GM23338 (cell line): ENCODE measurements at regions not wholly inside any gene's neighbourhood (a gene's known extent, or its start where the extent isn't known, plus 50 kb on each side); places are given as distances from the start of the nearest gene placed in this dataset.

Experiments
- CREB1 ChIP-seq: fragments of 250-450 bp; sonication (Bioruptor Pico); IDR thresholded peaks from 2 replicates; pipeline ENCODE4 v1.5.0; 2020; ENCODE audit warnings: low read depth, mild to moderate bottlenecking, moderate library complexity
- EZH2 ChIP-seq: fragments of 200-600 bp; sonication (generic); IDR thresholded peaks from one replicate; pipeline ENCODE4 v1.8.0; 2017; ENCODE audit warnings: antibody characterized with exemption, mild to moderate bottlenecking, low read depth; ENCODE audit not compliant: unreplicated experiment
- POLR2AphosphoS5 ChIP-seq: IDR thresholded peaks from 2 replicates; pipeline ENCODE4 v1.6.1; 2016; ENCODE audit warnings: antibody characterized with exemption, low read depth
- ZNF331 ChIP-seq: fragments of 250-450 bp; sonication (Bioruptor Pico); IDR thresholded peaks from 2 replicates; pipeline ENCODE4 v1.5.0; 2020; ENCODE audit warnings: low read depth, mild to moderate bottlenecking, moderate library complexity
- TF ChIP-seq, protein P1 (sequence below), 2 experiments: fragments of 200-600 bp in 1 of 2; sonication (generic) in 1 of 2; conservative IDR thresholded peaks; 2 replicates each; pipeline versions ENCODE4 v1.5.1 to v1.6.1; 2016 to 2017; ENCODE audit warnings: antibody characterized with exemption in 2 of 2, low read depth in 2 of 2, mild to moderate bottlenecking in 2 of 2, moderate library complexity in 1 of 2
- TF ChIP-seq, protein P2 (sequence below): IDR thresholded peaks from one replicate; pipeline ENCODE4 v1.6.1; 2018; ENCODE audit warnings: antibody characterized with exemption; ENCODE audit not compliant: unreplicated experiment

DNA sequence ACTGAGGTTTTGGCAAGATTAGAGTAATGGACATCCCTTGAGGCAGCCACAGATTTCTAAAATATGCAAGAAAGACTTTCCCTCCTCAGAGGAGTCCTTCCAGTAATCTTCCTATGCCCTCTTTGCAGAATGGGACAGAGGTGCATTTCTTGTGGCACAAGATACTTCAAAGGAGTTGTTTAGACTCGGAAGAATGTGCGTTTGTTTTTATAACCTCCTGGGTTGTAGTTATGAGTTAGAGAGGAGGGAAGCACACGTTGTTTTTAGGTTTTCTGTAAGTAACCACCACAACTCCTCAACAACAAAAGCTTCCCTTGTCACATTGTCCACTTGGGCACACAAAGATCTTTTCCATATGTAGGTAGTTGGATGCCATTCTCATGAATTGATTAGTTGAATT lies 78.1 kb upstream of the GLI3 start:
- TF ChIP-seq ZNF331 (no peak), CREB1 (no peak), POLR2AphosphoS5 (no peak), EZH2 (no peak)
- TF ChIP-seq, protein P1, sequence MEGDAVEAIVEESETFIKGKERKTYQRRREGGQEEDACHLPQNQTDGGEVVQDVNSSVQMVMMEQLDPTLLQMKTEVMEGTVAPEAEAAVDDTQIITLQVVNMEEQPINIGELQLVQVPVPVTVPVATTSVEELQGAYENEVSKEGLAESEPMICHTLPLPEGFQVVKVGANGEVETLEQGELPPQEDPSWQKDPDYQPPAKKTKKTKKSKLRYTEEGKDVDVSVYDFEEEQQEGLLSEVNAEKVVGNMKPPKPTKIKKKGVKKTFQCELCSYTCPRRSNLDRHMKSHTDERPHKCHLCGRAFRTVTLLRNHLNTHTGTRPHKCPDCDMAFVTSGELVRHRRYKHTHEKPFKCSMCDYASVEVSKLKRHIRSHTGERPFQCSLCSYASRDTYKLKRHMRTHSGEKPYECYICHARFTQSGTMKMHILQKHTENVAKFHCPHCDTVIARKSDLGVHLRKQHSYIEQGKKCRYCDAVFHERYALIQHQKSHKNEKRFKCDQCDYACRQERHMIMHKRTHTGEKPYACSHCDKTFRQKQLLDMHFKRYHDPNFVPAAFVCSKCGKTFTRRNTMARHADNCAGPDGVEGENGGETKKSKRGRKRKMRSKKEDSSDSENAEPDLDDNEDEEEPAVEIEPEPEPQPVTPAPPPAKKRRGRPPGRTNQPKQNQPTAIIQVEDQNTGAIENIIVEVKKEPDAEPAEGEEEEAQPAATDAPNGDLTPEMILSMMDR (conservative IDR thresholded peaks at IDR 0.05; ENCODE audit: low read depth in 2 of 2) = no peak
- TF ChIP-seq, protein P2, sequence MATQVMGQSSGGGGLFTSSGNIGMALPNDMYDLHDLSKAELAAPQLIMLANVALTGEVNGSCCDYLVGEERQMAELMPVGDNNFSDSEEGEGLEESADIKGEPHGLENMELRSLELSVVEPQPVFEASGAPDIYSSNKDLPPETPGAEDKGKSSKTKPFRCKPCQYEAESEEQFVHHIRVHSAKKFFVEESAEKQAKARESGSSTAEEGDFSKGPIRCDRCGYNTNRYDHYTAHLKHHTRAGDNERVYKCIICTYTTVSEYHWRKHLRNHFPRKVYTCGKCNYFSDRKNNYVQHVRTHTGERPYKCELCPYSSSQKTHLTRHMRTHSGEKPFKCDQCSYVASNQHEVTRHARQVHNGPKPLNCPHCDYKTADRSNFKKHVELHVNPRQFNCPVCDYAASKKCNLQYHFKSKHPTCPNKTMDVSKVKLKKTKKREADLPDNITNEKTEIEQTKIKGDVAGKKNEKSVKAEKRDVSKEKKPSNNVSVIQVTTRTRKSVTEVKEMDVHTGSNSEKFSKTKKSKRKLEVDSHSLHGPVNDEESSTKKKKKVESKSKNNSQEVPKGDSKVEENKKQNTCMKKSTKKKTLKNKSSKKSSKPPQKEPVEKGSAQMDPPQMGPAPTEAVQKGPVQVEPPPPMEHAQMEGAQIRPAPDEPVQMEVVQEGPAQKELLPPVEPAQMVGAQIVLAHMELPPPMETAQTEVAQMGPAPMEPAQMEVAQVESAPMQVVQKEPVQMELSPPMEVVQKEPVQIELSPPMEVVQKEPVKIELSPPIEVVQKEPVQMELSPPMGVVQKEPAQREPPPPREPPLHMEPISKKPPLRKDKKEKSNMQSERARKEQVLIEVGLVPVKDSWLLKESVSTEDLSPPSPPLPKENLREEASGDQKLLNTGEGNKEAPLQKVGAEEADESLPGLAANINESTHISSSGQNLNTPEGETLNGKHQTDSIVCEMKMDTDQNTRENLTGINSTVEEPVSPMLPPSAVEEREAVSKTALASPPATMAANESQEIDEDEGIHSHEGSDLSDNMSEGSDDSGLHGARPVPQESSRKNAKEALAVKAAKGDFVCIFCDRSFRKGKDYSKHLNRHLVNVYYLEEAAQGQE = no peak
